ENCODE measurements at regions not wholly inside any gene's neighbourhood (a gene's known extent, or its start where the extent isn't known, plus 50 kb on each side); places are given as distances from the start of the nearest gene placed in this dataset.
"Not testable (repeated sequence)": the region's sequence is repeated elsewhere in the genome, so short reads cannot be mapped to it uniquely, and the experiment has no call there.

GRCh38 chr9:110031511-110032173 is 176.3 kb downstream of the C9orf152 start:
- Histone ChIP-seq H3K36me3 (ENCODE audit: insufficient read depth, low read length) (no peaks in the 10 kb centered on the region), H3K27me3 (ENCODE audit: control insufficient read depth in 1 of 2, insufficient read depth in 2 of 2, low read length in 2 of 2) (no peaks in the 10 kb centered on the region), H3K27ac (ENCODE audit: low read depth, low read length) (no peak overlapping the region), H3K9me3 (ENCODE audit: low read length) (no peaks in the 10 kb centered on the region), H3K4me1 (ENCODE audit: insufficient read depth, low read length) (peaks cover 5% of the 10 kb centered on the region), H3K9ac (ENCODE audit: low read length) (no peak overlapping the region), H3K4me3 (ENCODE audit: low read depth in 1 of 2, low read length in 2 of 2) (no peak overlapping the region)

- H3K27me3 ChIP-seq (ENCODE audit: control insufficient read depth in 1 of 2, insufficient read depth in 2 of 2, low read length in 2 of 2); H3K4me3 ChIP-seq (ENCODE audit: low read depth in 1 of 2, low read length in 2 of 2); H3K9ac ChIP-seq (ENCODE audit: low read length); H3K27ac ChIP-seq (ENCODE audit: low read depth, low read length); H3K4me1 ChIP-seq (ENCODE audit: insufficient read depth, low read length); H3K36me3 ChIP-seq (ENCODE audit: insufficient read depth, low read length); H3K9me3 ChIP-seq (ENCODE audit: low read length): not testable (repeated sequence)
Measured at GRCh38 chr9:110032532-110032931, 175.4 kb downstream of the C9orf152 start.

GRCh38 chr9:110033869-110034268 is 174.1 kb downstream of the C9orf152 start:
- Histone ChIP-seq H3K27ac (ENCODE audit: low read depth, low read length) (no peak overlapping the region), H3K36me3 (ENCODE audit: insufficient read depth, low read length) (no peaks in the 10 kb centered on the region), H3K4me3 (ENCODE audit: low read depth in 1 of 2, low read length in 2 of 2) (no peak overlapping the region), H3K4me1 (ENCODE audit: insufficient read depth, low read length) (no peaks in the 10 kb centered on the region), H3K9ac (ENCODE audit: low read length) (no peak overlapping the region), H3K27me3 (ENCODE audit: control insufficient read depth in 1 of 2, insufficient read depth in 2 of 2, low read length in 2 of 2) (no peaks in the 10 kb centered on the region), H3K9me3 (ENCODE audit: low read length) (no peaks in the 10 kb centered on the region)

DNA sequence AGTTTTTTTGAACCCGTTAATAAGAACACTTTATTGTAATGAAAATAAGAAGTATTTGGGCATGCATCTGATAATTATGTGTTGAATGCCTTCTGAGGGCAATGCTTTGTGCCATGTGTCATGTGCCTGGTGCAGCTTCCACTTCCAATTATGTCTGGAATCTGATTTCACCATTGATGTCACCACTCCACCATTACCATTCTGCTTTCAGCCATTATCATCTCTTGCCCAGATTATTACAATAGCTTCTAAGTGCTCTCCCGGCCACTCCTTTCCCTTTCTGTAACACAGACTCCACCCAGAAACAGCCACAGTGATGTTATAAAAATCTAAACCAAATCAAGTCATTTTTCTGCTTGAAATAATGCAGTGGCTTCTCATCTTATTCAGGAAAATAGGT is 171.7 kb downstream of the C9orf152 start:
- Histone ChIP-seq H3K4me3 (ENCODE audit: low read depth in 1 of 2, low read length in 2 of 2) (no peak overlapping the region), H3K9ac (ENCODE audit: low read length) (no peak overlapping the region), H3K9me3 (ENCODE audit: low read length) (no peaks in the 10 kb centered on the region), H3K27ac (ENCODE audit: low read depth, low read length) (no peak overlapping the region), H3K27me3 (ENCODE audit: control insufficient read depth in 1 of 2, insufficient read depth in 2 of 2, low read length in 2 of 2) (no peaks in the 10 kb centered on the region), H3K4me1 (ENCODE audit: insufficient read depth, low read length) (no peaks in the 10 kb centered on the region), H3K36me3 (ENCODE audit: insufficient read depth, low read length) (no peaks in the 10 kb centered on the region)

DNA sequence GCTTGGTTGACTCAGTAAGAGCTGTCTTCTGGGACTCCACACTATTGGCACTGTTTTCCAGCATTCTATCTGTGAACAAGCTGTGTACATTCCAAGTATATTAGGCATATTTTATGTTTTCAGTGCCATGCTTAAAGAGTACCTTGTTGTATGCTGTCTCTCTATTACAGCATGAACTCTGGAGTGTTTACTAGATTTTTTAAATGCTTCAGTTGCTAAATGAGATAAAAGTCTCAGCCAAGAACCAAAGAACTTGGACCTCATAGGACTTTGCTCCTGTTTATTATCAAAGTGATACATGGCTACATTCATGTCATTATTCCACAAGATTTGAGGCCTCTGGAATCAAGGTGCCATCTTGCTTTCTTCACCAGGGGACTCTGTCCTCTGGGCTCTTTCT is 167.2 kb downstream of the C9orf152 start:
- Histone ChIP-seq H3K36me3 (ENCODE audit: insufficient read depth, low read length) (no peaks in the 10 kb centered on the region), H3K27ac (ENCODE audit: low read depth, low read length) (no peak overlapping the region)

DNA sequence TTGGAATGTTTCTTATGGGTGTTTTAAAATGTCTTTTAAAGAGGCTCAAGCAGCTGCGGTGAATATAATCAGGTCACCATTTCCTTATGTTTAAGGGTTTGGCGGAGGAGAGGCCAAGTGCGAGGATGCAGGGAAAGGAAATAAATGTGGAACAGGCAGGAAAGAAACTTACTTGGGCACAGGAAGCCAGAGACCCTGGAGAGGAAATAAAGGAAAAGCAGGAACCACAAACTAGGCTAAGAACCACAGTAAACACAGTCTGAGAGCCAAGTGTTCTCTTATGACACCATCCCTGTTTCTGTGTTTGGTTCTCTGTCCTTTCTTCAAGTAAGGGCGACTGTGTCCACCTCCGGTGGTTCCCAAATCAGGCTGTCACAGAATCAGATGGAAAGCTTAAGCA is 166.5 kb downstream of the C9orf152 start:
- H3K9me3 ChIP-seq (ENCODE audit: low read length): no peaks in the 10 kb centered on the region
- no peak overlapping the region for H3K27ac ChIP-seq (ENCODE audit: low read depth, low read length)
- H3K27me3 ChIP-seq (ENCODE audit: control insufficient read depth in 1 of 2, insufficient read depth in 2 of 2, low read length in 2 of 2): no peaks in the 10 kb centered on the region
- no peaks in the 10 kb centered on the region for H3K4me1 ChIP-seq (ENCODE audit: insufficient read depth, low read length)
- H3K36me3 ChIP-seq (ENCODE audit: insufficient read depth, low read length): no peaks in the 10 kb centered on the region
- H3K9ac ChIP-seq (ENCODE audit: low read length): no peak overlapping the region
- H3K4me3 ChIP-seq (ENCODE audit: low read depth in 1 of 2, low read length in 2 of 2): no peak overlapping the region

More for the DNA sequence above, 167.2 kb downstream of the C9orf152 start:
- no peaks in the 10 kb centered on the region for H3K9me3 ChIP-seq (ENCODE audit: low read length)
- no peak overlapping the region for H3K4me3 ChIP-seq (ENCODE audit: low read depth in 1 of 2, low read length in 2 of 2)
- no peaks in the 10 kb centered on the region for H3K4me1 ChIP-seq (ENCODE audit: insufficient read depth, low read length)
- H3K9ac ChIP-seq (ENCODE audit: low read length): no peak overlapping the region
- H3K27me3 ChIP-seq (ENCODE audit: control insufficient read depth in 1 of 2, insufficient read depth in 2 of 2, low read length in 2 of 2): no peaks in the 10 kb centered on the region

DNA sequence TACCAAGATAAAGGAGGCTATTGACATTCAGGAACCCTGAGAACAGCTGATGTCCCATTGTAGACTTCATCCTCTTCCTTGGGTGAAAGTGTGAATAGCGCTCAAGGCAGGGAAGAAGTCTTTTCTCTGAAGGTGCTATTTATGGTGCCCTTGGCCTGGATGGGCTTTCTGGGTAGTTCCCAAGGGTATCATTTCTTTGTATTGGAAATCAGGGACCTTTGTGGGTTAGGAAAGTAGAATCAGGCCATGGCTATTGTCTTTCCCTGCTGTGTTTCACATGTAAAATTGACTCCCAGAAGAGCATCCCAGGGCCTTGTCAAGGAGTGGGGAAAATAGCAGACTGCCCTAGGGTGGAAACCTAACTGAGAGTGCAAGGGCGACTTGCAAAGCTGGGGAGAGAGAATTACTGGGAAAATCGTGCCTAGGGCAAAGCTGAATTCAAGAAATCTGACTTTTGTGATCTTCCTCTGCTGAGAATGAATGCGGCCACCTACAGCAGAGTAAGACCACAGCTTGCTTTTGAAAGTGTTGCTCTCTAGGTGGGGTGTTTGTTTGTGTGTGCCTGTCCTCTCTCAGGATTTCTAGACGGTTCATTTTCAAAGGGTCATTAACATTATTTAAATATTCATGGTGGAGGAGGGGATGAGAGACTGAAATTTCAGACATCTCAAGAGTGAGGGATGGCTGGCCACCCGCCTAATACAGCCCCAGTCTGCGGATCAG is 160.6 kb downstream of the C9orf152 start:
- no peak overlapping the region for H3K4me3 ChIP-seq (ENCODE audit: low read depth in 1 of 2, low read length in 2 of 2)
- H3K9me3 ChIP-seq (ENCODE audit: low read length): no peaks in the 10 kb centered on the region
- H3K36me3 ChIP-seq (ENCODE audit: insufficient read depth, low read length): no peaks in the 10 kb centered on the region
- peaks cover 6% of the 10 kb centered on the region for H3K4me1 ChIP-seq (ENCODE audit: insufficient read depth, low read length)
- H3K27ac ChIP-seq (ENCODE audit: low read depth, low read length): no peak overlapping the region
- H3K9ac ChIP-seq (ENCODE audit: low read length): no peak overlapping the region
- H3K27me3 ChIP-seq (ENCODE audit: control insufficient read depth in 1 of 2, insufficient read depth in 2 of 2, low read length in 2 of 2): peaks cover 0 to 5% of the 10 kb centered on the region in 2 donors

DNA sequence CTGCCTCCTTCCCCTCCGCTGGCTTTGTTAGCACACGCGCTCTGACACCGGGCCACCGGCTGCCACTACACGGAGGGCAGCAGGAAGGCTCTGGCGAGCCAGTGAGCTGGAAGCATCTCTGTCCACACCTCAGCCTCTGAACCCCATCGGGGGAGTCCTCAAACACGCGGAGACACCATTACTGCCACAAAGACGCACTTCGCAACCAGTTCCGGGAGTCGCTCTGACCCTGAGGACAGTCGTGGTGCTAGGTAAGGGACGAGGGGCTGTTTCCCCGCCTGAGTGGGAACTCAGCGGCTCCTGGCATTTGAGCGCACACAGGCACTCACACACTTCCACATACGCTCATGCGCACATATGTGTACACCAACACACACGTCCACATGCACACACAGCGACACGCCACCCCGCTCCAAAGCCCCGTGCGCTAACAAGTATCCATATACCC is 160.0 kb downstream of the C9orf152 start:
- H3K4me3 ChIP-seq (ENCODE audit: low read depth in 1 of 2, low read length in 2 of 2): peak overlapping the region; percentile 70 to 75
- H3K27ac ChIP-seq (ENCODE audit: low read depth, low read length): no peak overlapping the region
- no peaks in the 10 kb centered on the region for H3K36me3 ChIP-seq (ENCODE audit: insufficient read depth, low read length)
- peaks cover 6% of the 10 kb centered on the region for H3K4me1 ChIP-seq (ENCODE audit: insufficient read depth, low read length)
- H3K27me3 ChIP-seq (ENCODE audit: control insufficient read depth in 1 of 2, insufficient read depth in 2 of 2, low read length in 2 of 2): peaks cover 0 to 5% of the 10 kb centered on the region in 2 donors
- no peaks in the 10 kb centered on the region for H3K9me3 ChIP-seq (ENCODE audit: low read length)
- no peak overlapping the region for H3K9ac ChIP-seq (ENCODE audit: low read length)

- Histone ChIP-seq H3K4me1 (ENCODE audit: insufficient read depth, low read length) (peaks cover 6% of the 10 kb centered on the region), H3K9me3 (ENCODE audit: low read length) (no peaks in the 10 kb centered on the region), H3K36me3 (ENCODE audit: insufficient read depth, low read length) (no peaks in the 10 kb centered on the region), H3K4me3 (ENCODE audit: low read depth in 1 of 2, low read length in 2 of 2) (peak overlapping the region; percentile 70 to 75), H3K27ac (ENCODE audit: low read depth, low read length) (peak overlapping the region; percentile 64), H3K27me3 (ENCODE audit: control insufficient read depth in 1 of 2, insufficient read depth in 2 of 2, low read length in 2 of 2) (peaks cover 0 to 5% of the 10 kb centered on the region in 2 donors), H3K9ac (ENCODE audit: low read length) (no peak overlapping the region)
Measured at GRCh38 chr9:110048403-110048975, 159.5 kb downstream of the C9orf152 start.

DNA sequence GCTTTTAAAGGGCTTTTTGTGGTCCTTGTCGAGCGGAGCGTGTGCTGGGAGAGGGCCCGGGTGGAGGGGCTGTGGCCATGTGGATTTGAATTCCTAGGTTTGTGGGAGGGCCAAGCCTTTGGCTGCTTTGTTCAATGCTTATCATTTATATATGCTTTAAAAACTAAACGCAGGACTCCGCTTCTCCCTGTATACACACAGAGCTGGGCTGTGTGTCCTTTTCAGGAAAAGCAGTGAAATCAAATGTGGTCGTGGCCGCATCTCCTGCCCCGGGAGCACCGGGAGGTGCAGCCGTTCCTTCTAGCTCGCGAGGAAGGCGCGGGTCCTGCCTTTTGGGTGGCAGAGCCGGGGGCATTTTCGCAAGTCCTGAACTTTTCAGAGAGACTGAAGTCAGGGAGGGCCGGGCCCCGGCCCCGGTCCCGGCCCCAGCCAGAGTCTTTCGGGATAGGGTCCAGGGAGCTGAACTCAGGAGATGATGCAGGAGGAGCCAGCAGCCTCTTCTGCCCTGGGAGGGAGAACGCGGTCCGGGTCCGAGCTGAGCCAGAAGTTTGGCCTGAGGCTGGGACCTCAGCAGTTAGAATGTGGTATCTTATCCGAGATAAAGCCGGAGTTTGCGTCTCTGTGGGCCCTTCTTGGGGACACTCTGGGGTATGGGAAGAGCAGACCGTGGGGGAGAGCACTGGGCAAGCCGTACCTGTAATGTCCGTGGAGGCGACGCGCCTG is 158.8 kb downstream of the C9orf152 start:
- H3K27me3 ChIP-seq (ENCODE audit: control insufficient read depth in 1 of 2, insufficient read depth in 2 of 2, low read length in 2 of 2): peaks cover 0 to 5% of the 10 kb centered on the region in 2 donors
- peaks cover 6% of the 10 kb centered on the region for H3K4me1 ChIP-seq (ENCODE audit: insufficient read depth, low read length)
- peak overlapping the region; percentile 70 to 75 for H3K4me3 ChIP-seq (ENCODE audit: low read depth in 1 of 2, low read length in 2 of 2)
- no peaks in the 10 kb centered on the region for H3K9me3 ChIP-seq (ENCODE audit: low read length)
- H3K9ac ChIP-seq (ENCODE audit: low read length): peak overlapping the region; percentile 36
- no peaks in the 10 kb centered on the region for H3K36me3 ChIP-seq (ENCODE audit: insufficient read depth, low read length)
- H3K27ac ChIP-seq (ENCODE audit: low read depth, low read length): peak overlapping the region; percentile 64

DNA sequence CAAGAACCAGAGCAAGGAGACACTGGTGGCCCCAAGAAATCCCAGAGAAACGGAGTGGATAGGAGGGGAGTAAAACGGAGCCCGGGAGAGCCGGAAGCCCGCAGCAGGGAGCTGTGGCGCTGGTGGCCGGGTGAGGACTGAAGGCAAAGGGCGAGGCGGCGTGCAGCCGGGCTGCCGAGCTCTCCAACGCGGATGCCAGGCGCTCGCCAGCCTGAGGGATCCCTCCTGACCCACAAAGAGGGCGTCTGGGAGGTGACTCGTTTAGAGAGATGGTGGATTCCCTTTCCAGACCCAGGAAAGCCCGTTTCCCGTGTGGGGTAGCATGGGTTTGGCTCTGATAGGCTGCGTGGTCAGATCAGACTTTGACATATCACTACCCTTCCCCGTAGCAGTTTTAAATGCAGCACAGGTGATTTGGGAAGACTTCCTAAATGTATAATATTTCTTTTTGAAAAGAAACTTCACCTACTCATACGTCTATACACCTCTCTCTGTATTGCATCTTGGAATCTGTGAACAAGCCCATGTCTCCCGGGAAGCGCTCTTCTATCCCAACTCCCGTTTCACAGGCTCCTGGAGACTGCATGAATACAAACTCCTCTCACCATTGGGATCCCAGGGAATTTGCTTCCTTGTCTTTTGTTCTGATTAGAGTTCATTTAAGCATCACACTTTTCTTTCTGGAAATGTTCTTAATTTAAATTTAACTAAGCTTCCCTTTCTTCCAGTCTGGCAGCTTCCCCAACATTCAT is 158.1 kb downstream of the C9orf152 start:
- H3K9ac ChIP-seq (ENCODE audit: low read length): peak overlapping the region; percentile 36

More for the DNA sequence above, 158.1 kb downstream of the C9orf152 start:
- H3K4me3 ChIP-seq (ENCODE audit: low read depth in 1 of 2, low read length in 2 of 2): peak overlapping the region; percentile 70 to 75
- H3K27ac ChIP-seq (ENCODE audit: low read depth, low read length): no peak overlapping the region
- H3K4me1 ChIP-seq (ENCODE audit: insufficient read depth, low read length): peaks cover 6% of the 10 kb centered on the region
- peaks cover 0 to 5% of the 10 kb centered on the region in 2 donors for H3K27me3 ChIP-seq (ENCODE audit: control insufficient read depth in 1 of 2, insufficient read depth in 2 of 2, low read length in 2 of 2)
- H3K9me3 ChIP-seq (ENCODE audit: low read length): no peaks in the 10 kb centered on the region
- no peaks in the 10 kb centered on the region for H3K36me3 ChIP-seq (ENCODE audit: insufficient read depth, low read length)
